WTC11 (cell line): ENCODE measurements at regions not wholly inside any gene's neighbourhood (a gene's known extent, or its start where the extent isn't known, plus 50 kb on each side); places are given as distances from the start of the nearest gene placed in this dataset.

Source experiments
- ATAC-seq: fragments of 200-7000 bp; cut with Tn5 transposase; 2 replicates; pipeline ENCODE4 v1.10.0; 2021; ENCODE audit warnings: mild to moderate bottlenecking, moderate library complexity
- CTCF ChIA-PET: fragments of 300-600 bp; sonication (Branson Sonifier 250); formaldehyde crosslinking; loops from one replicate; lab custom pipeline; 2021; ENCODE audit warnings: antibody characterized with exemption; lab: Charles Lee
- POLR2A ChIA-PET: fragments of 350-600 bp; sonication (Branson Sonifier 250); formaldehyde crosslinking; loops from one replicate; lab custom pipeline; 2021; ENCODE audit warnings: antibody characterized with exemption; lab: Charles Lee
- DNase-seq: peaks from one replicate; pipeline ENCODE4 v3.0.0; 2021; ENCODE audit warnings: low spot score
- H3K27ac Mint-ChIP-seq: 2 replicates; pipeline ENCODE4 v1.8.0; 2021; ENCODE audit warnings: mixed read lengths
- H3K27me3 Mint-ChIP-seq: 2 replicates; pipeline ENCODE4 v1.8.0; 2021; ENCODE audit warnings: low read depth, mild to moderate bottlenecking, moderate library complexity, mixed read lengths
- H3K36me3 Mint-ChIP-seq: 2 replicates; pipeline ENCODE4 v1.8.0; 2021; ENCODE audit warnings: mixed read lengths
- H3K4me1 Mint-ChIP-seq: 2 replicates; pipeline ENCODE4 v1.8.0; 2022; ENCODE audit warnings: mixed read lengths
- H3K4me3 Mint-ChIP-seq: 2 replicates; pipeline ENCODE4 v1.8.0; 2021; ENCODE audit warnings: mild to moderate bottlenecking, moderate library complexity, mixed read lengths
- H3K9me3 Mint-ChIP-seq: 2 replicates; pipeline ENCODE4 v1.8.0; 2021; ENCODE audit warnings: mixed read lengths
- AR ChIP-seq: fragments of 250-450 bp; sonication (Bioruptor Pico); IDR thresholded peaks from 2 replicates; pipeline ENCODE4 v1.9.0; 2021; ENCODE audit warnings: mild to moderate bottlenecking
- ARID4B ChIP-seq: sonication (generic); formaldehyde crosslinking; IDR thresholded peaks from 2 replicates; pipeline ENCODE4 v1.8.0; 2023; ENCODE audit warnings: missing genetic modification reagents, mild to moderate bottlenecking, borderline replicate concordance
- GABPB1 ChIP-seq: sonication (generic); formaldehyde crosslinking; IDR thresholded peaks from 2 replicates; pipeline ENCODE4 v1.8.1; 2023; ENCODE audit warnings: mild to moderate bottlenecking, missing genetic modification reagents
- MAX ChIP-seq: sonication (generic); formaldehyde crosslinking; IDR thresholded peaks from 2 replicates; pipeline ENCODE4 v1.8.0; 2022; ENCODE audit warnings: mild to moderate bottlenecking, missing genetic modification reagents
- MYBL2 ChIP-seq: sonication (generic); formaldehyde crosslinking; IDR thresholded peaks from 2 replicates; pipeline ENCODE4 v1.8.1; 2023; ENCODE audit warnings: mild to moderate bottlenecking, moderate library complexity, missing genetic modification reagents
- NR3C1 ChIP-seq: sonication (generic); formaldehyde crosslinking; conservative IDR thresholded peaks from 2 replicates; pipeline ENCODE4 v1.8.1; 2023; ENCODE audit warnings: low read depth, mild to moderate bottlenecking, missing genetic modification reagents
- PRDM15 ChIP-seq: sonication (generic); formaldehyde crosslinking; IDR thresholded peaks from 2 replicates; pipeline ENCODE4 v1.8.0; 2022; ENCODE audit warnings: missing genetic modification reagents
- SP1 ChIP-seq: sonication (generic); formaldehyde crosslinking; conservative IDR thresholded peaks from 2 replicates; pipeline ENCODE4 v1.8.1; 2022; ENCODE audit warnings: missing genetic modification reagents
- STAT6 ChIP-seq: sonication (generic); formaldehyde crosslinking; conservative IDR thresholded peaks from 2 replicates; pipeline ENCODE4 v1.8.1; 2023; ENCODE audit warnings: mild to moderate bottlenecking, low read depth, missing genetic modification reagents, moderate library complexity
- ZNF138 ChIP-seq: sonication (generic); formaldehyde crosslinking; conservative IDR thresholded peaks from 2 replicates; pipeline ENCODE4 v1.8.1; 2022; ENCODE audit warnings: mild to moderate bottlenecking, moderate library complexity, missing genetic modification reagents
- ZNF281 ChIP-seq: sonication (generic); formaldehyde crosslinking; IDR thresholded peaks from 2 replicates; pipeline ENCODE4 v1.8.0; 2023; ENCODE audit warnings: mild to moderate bottlenecking, missing genetic modification reagents
- ZNF512 ChIP-seq: sonication (generic); formaldehyde crosslinking; IDR thresholded peaks from 2 replicates; pipeline ENCODE4 v1.8.1; 2022; ENCODE audit warnings: missing genetic modification reagents, borderline replicate concordance

GRCh38 chr7:136076954-136077353, 99.8 kb upstream of the MTPN start (continued):
- no peak for TF ChIP-seq ARID4B (CRISPR knock-in tag)
- TF ChIP-seq, all 79 proteins: peak for 0

- ChIA-PET CTCF (no interaction called here), POLR2A (no interaction called here)
- DNase-seq (no peak), ATAC-seq (no peak)
- Mint-ChIP-seq H3K36me3 (no peaks in the 10 kb centered on the region), H3K4me3 (no peak overlapping the region), H3K9me3 (no peaks in the 10 kb centered on the region; the same call in 1 of the 2 replicates), H3K27ac (no peak overlapping the region), H3K4me1 (peaks cover 5% of the 10 kb centered on the region; the same call in 1 of the 2 replicates), H3K27me3 (no peaks in the 10 kb centered on the region)
- TF ChIP-seq ZNF512 (CRISPR knock-in tag) (no peak), ZNF138 (CRISPR knock-in tag) (no peak), ZNF281 (no peak), PRDM15 (no peak), MYBL2 (CRISPR knock-in tag) (no peak), SP1 (CRISPR knock-in tag) (no peak), AR (no peak), GABPB1 (CRISPR knock-in tag) (no peak), NR3C1 (CRISPR knock-in tag) (no peak), STAT6 (CRISPR knock-in tag) (no peak), MAX (CRISPR knock-in tag) (no peak)
Measured at GRCh38 chr7:136074843-136075242, 97.7 kb upstream of the MTPN start.
